H7 (cell line): ENCODE measurements at regions not wholly inside any gene's neighbourhood (a gene's known extent, or its start where the extent isn't known, plus 50 kb on each side); places are given as distances from the start of the nearest gene placed in this dataset.

Source experiments
- DNase-seq: peaks from one replicate; pipeline ENCODE4 v3.0.0; 2012
- H3K27me3 ChIP-seq: 2 replicates; pipeline ENCODE4 v1.6.0; 2011; ENCODE audit warnings: mild to moderate bottlenecking, low read length; ENCODE audit not compliant: control insufficient read depth, insufficient read depth
- H3K36me3 ChIP-seq: replicated peaks from 2 replicates; pipeline ENCODE4 v1.5.1; 2011; ENCODE audit warnings: low read length; ENCODE audit not compliant: control insufficient read depth, insufficient read depth
- H3K4me3 ChIP-seq: 2 replicates; pipeline ENCODE4 v1.5.1; 2011; ENCODE audit warnings: low read depth, mild to moderate bottlenecking, control low read depth, low read length, moderate library complexity; ENCODE audit not compliant: insufficient read depth

DNA sequence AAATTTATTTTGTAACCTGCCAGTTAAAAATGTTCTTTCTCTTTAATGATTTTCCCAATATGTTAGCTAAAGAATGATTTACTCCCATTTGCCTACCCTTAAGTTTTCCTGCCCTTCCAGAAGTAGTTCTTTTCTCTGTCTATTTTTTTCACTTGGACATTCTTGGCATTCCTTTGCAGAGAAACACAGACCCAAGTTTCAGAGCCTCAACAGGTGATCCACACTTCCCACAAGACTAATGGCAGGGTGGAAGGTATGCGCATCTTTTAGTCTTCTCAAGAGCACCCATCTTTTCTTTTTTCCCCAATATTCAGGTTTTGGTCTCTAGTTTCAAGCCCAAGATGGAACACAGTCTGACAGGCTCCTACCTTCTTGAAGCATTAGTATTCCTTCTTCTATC is 420.7 kb downstream of the ADAMTS20 start:
- peak; percentile 0 for DNase-seq
- H3K36me3 ChIP-seq: no peaks in the 10 kb centered on the region
- no peaks in the 10 kb centered on the region for H3K27me3 ChIP-seq
- no peak overlapping the region for H3K4me3 ChIP-seq

DNA sequence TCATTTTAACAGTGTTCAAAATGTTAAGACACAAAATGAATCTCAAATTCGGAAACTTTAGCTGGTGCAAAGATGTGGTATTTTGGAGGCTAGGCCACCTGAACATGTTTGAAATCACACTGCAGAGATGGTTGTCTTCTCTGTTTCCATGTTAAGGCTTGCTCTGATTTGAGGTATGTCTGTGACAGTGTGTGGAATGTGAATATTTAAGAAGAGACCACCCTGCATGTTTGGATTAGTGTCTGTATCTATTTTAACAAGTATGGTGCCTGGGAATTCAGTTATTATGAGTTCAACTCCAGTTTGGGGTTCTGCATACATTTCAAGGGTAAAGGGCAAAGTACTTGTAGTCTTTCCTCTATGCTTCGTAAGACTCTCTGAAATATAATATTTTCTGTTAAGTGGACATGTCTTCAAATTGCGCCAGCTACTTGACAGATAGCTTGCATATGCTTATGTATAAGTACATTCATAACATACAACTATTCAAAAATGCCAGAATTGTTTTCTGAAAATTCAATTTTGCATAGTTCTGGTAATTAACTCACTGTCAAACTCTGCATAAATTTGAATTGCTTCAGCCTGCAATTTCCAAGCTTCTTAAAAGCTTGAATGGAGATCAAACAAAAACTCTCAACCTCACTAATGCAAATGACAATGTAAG is 424.0 kb downstream of the ADAMTS20 start:
- Histone ChIP-seq H3K27me3 (no peaks in the 10 kb centered on the region), H3K36me3 (no peaks in the 10 kb centered on the region), H3K4me3 (no peak overlapping the region)
- DNase-seq: no peak

GRCh38 chr12:43126652-43127375 is 425.2 kb downstream of the ADAMTS20 start:
- Histone ChIP-seq H3K36me3 (no peaks in the 10 kb centered on the region), H3K27me3 (no peaks in the 10 kb centered on the region), H3K4me3 (no peak overlapping the region)
- no peak for DNase-seq

DNA sequence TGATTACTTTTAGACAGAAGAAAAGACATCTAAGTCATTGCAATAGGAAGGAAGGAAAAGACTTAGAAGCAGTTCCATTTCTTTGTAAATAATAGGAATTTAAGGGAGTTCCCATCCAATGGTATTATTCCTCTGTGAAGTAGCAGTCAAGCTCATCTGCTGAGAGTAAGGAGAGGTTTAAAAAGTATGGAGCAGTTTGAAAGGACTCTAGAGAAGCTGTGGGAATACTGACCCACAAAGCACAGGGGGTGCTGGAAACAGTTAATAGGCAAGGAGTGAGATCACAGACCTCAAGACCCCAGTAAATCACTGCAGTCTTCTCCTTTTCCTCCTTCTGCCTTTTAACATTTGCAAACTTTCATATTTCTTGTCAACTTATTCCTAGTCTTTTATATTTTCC is 428.5 kb downstream of the ADAMTS20 start:
- no peak for DNase-seq
- H3K27me3 ChIP-seq: no peaks in the 10 kb centered on the region
- H3K4me3 ChIP-seq: no peak overlapping the region
- no peaks in the 10 kb centered on the region for H3K36me3 ChIP-seq

DNA sequence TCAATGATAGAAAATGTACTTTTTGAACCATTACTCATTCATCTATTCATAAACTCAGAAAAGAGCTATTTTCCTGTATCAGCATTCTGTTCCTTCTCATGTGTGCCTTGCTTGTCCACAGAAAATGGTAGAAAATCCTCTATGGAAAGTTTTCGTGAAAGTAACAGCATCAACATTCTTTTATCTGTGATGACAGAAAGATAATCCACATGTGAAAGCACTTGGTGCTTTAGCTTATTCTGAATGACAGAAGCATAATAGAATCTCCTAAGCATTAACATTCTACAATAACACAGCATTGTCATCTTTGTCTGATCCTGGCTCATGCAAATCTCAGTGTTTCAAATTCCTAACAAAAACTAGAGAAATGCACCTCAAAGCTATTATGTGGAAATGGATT is 431.9 kb downstream of the ADAMTS20 start:
- Histone ChIP-seq H3K36me3 (no peaks in the 10 kb centered on the region), H3K27me3 (no peaks in the 10 kb centered on the region), H3K4me3 (no peak overlapping the region)
- DNase-seq: no peak

- Histone ChIP-seq H3K4me3 (no peak overlapping the region), H3K36me3 (no peaks in the 10 kb centered on the region), H3K27me3 (no peaks in the 10 kb centered on the region)
- no peak for DNase-seq
Observed at GRCh38 chr12:43118881-43119280, 433.1 kb downstream of the ADAMTS20 start.

DNA sequence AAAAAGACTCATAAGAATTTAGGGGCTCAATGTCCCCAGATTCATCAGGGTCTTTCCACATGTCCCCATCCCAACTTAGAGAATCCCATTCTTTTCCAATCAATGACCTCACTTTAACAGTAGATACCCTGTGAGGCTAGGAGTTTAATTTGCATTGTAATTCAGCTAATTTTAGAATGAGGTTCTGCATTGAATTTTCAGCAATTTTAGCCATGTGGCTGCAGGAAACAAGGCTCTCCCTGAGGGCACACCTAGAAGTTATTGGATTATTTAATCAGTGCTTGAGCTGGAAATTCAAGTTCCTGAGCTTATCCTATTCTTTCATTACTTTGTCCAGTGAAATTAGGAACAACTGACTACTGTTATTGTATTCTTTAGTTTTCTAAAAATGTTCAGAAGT is 433.8 kb downstream of the ADAMTS20 start:
- no peaks in the 10 kb centered on the region for H3K27me3 ChIP-seq
- DNase-seq: no peak
- H3K36me3 ChIP-seq: no peaks in the 10 kb centered on the region
- no peak overlapping the region for H3K4me3 ChIP-seq

GRCh38 chr12:43117226-43117930 is 434.6 kb downstream of the ADAMTS20 start:
- H3K36me3 ChIP-seq: no peaks in the 10 kb centered on the region
- no peak overlapping the region for H3K4me3 ChIP-seq
- no peak for DNase-seq
- no peaks in the 10 kb centered on the region for H3K27me3 ChIP-seq

GRCh38 chr12:43115441-43116160 is 436.4 kb downstream of the ADAMTS20 start:
- DNase-seq: no peak
- Histone ChIP-seq H3K27me3 (no peaks in the 10 kb centered on the region), H3K36me3 (no peaks in the 10 kb centered on the region), H3K4me3 (no peak overlapping the region)

DNA sequence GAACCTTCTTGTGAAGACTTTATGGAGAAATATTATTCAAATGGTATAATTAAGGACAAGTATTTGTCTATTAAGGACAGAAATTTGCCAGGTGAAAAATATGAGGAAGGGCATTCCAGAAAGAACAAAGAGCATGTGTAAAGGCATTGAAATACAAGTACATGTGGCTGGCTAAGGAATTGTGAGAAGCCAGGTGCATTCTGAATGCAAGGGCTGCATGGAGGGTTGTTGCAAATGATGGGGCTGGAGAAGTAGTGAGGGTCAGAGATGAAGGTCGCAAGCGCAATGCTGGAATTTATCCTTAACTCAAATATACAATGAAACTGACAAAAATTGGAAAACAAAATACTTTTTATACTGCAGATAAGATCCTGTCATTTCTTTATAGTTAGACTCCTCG is 437.7 kb downstream of the ADAMTS20 start:
- no peak overlapping the region for H3K4me3 ChIP-seq
- no peak for DNase-seq
- H3K27me3 ChIP-seq: no peaks in the 10 kb centered on the region
- H3K36me3 ChIP-seq: no peaks in the 10 kb centered on the region

- Histone ChIP-seq H3K4me3 (no peak overlapping the region), H3K36me3 (no peaks in the 10 kb centered on the region), H3K27me3 (no peaks in the 10 kb centered on the region)
- no peak for DNase-seq
Observed at GRCh38 chr12:43113616-43114015, 438.4 kb downstream of the ADAMTS20 start.

DNA sequence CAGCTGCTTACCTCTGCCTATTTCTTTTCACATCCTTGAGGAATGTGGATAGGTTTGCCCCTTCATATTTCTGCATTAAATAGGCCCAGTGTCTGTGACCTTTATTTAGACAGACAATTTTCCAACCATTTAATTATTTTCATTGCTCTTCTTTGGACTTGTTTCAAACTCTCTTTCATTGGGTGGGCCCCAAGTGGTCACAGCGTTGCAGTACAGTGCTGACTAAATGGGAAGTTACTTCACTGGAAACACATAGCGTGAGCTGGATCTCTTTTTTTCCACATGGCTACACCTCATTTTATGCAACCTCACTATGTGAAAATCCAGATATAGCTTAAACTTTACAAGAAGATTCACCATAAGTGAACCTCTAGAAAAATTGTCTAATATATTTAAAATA is 438.9 kb downstream of the ADAMTS20 start:
- H3K4me3 ChIP-seq: no peak overlapping the region
- no peak for DNase-seq
- no peaks in the 10 kb centered on the region for H3K36me3 ChIP-seq
- H3K27me3 ChIP-seq: no peaks in the 10 kb centered on the region

GRCh38 chr12:43112101-43112920 is 439.7 kb downstream of the ADAMTS20 start:
- Histone ChIP-seq H3K36me3 (no peaks in the 10 kb centered on the region), H3K27me3 (no peaks in the 10 kb centered on the region), H3K4me3 (no peak overlapping the region)
- no peak for DNase-seq

DNA sequence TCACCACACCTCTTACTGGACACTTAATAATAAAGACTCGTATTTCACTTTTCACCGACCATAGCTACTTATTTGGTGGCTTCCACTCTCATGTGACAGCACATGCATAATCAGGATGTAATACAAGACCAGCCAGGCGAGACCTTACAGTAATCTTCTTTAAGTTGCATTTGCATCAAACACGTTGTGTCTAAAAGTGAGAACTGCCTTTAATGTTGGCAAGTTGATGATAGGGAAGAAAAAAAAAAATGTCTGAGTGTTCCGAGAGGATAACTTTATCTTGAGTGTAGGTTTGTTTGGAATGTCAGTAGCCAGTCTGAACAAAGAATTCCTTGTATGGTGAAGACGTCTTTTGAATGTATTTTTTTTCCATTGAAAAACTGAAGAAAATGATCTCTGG is 440.4 kb downstream of the ADAMTS20 start:
- DNase-seq: no peak
- Histone ChIP-seq H3K27me3 (no peaks in the 10 kb centered on the region), H3K4me3 (no peak overlapping the region), H3K36me3 (no peaks in the 10 kb centered on the region)
